Erythroblast (primary cell): ENCODE measurements at regions not wholly inside any gene's neighbourhood (a gene's known extent, or its start where the extent isn't known, plus 50 kb on each side); places are given as distances from the start of the nearest gene placed in this dataset.

Experiments
- GATA1 ChIP-seq: IDR thresholded peaks from 2 replicates; pipeline ENCODE4 v1.6.1; 2011; ENCODE audit warnings: low read depth, mild to moderate bottlenecking, control low read depth, low read length, moderate library complexity
- POLR2A ChIP-seq: IDR thresholded peaks from 2 replicates; pipeline ENCODE4 v1.6.1; 2011; ENCODE audit warnings: mild to moderate bottlenecking, low read length

GRCh38 chr16:66274335-66275110, 92.0 kb upstream of the CDH5 start:
- TF ChIP-seq POLR2A, result no peak
- TF ChIP-seq GATA1, result no peak
